ENCODE measurements at regions not wholly inside any gene's neighbourhood (a gene's known extent, or its start where the extent isn't known, plus 50 kb on each side); places are given as distances from the start of the nearest gene placed in this dataset.

GRCh38 chr3:146781606-146782005, 176.5 kb upstream of the PLSCR5 start:
- Histone ChIP-seq H3K4me1 (no peaks in the 10 kb centered on the region), H3K27me3 (no peaks in the 10 kb centered on the region), H3K27ac (no peak overlapping the region), H3K4me3 (no peak overlapping the region), H3K9me3 (no peaks in the 10 kb centered on the region), H3K36me3 (no peaks in the 10 kb centered on the region)
- in situ Hi-C loops (cut with MboI; ENCODE audit: low pct_ligation_motif_present in 1 of 4, low pct_unique_long_range_greater_than_20kb in 1 of 4, low sequenced_read_pairs in 3 of 4) (no loop called here), intact Hi-C loops (cut with DNase I; ENCODE audit: low total_unique reads) (no loop called here)
- WGBS, 2 donors (ENCODE audit: low coverage in 1 of 2) = 59 to 68% methylated on average over 2 of the region's 2 CpGs
- TF ChIP-seq CTCF (IDR thresholded peaks at IDR 0.05) (no peak), EP300 (IDR thresholded peaks at IDR 0.05; ENCODE audit: low read depth) (no peak), POLR2AphosphoS5 (IDR thresholded peaks at IDR 0.05) (no peak), POLR2A (IDR thresholded peaks at IDR 0.05) (no peak)
- no peak for DNase-seq

- in situ Hi-C loops (cut with MboI; ENCODE audit: low pct_ligation_motif_present in 1 of 4, low pct_unique_long_range_greater_than_20kb in 1 of 4, low sequenced_read_pairs in 3 of 4) (no loop called here), intact Hi-C loops (cut with DNase I; ENCODE audit: low total_unique reads) (no loop called here)
- H3K4me3 ChIP-seq = no peak overlapping the region
- no peaks in the 10 kb centered on the region for H3K9me3 ChIP-seq
- DNase-seq = no peak
- H3K36me3 ChIP-seq = no peaks in the 10 kb centered on the region
- TF ChIP-seq POLR2AphosphoS5 (IDR thresholded peaks at IDR 0.05) = no peak
- TF ChIP-seq EP300 (IDR thresholded peaks at IDR 0.05; ENCODE audit: low read depth) = no peak
- TF ChIP-seq CTCF (IDR thresholded peaks at IDR 0.05) = no peak
- no peak for TF ChIP-seq POLR2A (IDR thresholded peaks at IDR 0.05)
- 43% methylated on average over 3 of the region's 3 CpGs; no CpG with 5 or more reads in 1 of the 2 donors for WGBS, 2 donors (ENCODE audit: low coverage in 1 of 2)
- H3K27me3 ChIP-seq = no peaks in the 10 kb centered on the region
- H3K27ac ChIP-seq = no peak overlapping the region
- no peaks in the 10 kb centered on the region for H3K4me1 ChIP-seq
These were observed 175.9 kb upstream of the PLSCR5 start for GRCh38 chr3:146781059-146781458.

- Histone ChIP-seq H3K27ac (no peak overlapping the region), H3K4me3 (no peak overlapping the region), H3K9me3 (no peaks in the 10 kb centered on the region), H3K36me3 (no peaks in the 10 kb centered on the region), H3K4me1 (no peaks in the 10 kb centered on the region), H3K27me3 (no peaks in the 10 kb centered on the region)
- no peak for TF ChIP-seq POLR2A (IDR thresholded peaks at IDR 0.05)
- TF ChIP-seq POLR2AphosphoS5 (IDR thresholded peaks at IDR 0.05) = no peak
- TF ChIP-seq CTCF (IDR thresholded peaks at IDR 0.05) = no peak
- TF ChIP-seq EP300 (IDR thresholded peaks at IDR 0.05; ENCODE audit: low read depth) = no peak
- in situ Hi-C loops (cut with MboI; ENCODE audit: low pct_ligation_motif_present in 1 of 4, low pct_unique_long_range_greater_than_20kb in 1 of 4, low sequenced_read_pairs in 3 of 4) = no loop called here
- 57 to 64% methylated on average over 2 of the region's 2 CpGs for WGBS, 2 donors (ENCODE audit: low coverage in 1 of 2)
- intact Hi-C loops (cut with DNase I; ENCODE audit: low total_unique reads) = no loop called here
- no peak for DNase-seq
These were observed 175.1 kb upstream of the PLSCR5 start for GRCh38 chr3:146780251-146780650.

GRCh38 chr3:146777941-146778340, 172.8 kb upstream of the PLSCR5 start:
- Histone ChIP-seq H3K4me1 (no peaks in the 10 kb centered on the region), H3K36me3 (no peaks in the 10 kb centered on the region), H3K27me3 (no peaks in the 10 kb centered on the region), H3K4me3 (no peak overlapping the region), H3K9me3 (no peaks in the 10 kb centered on the region), H3K27ac (no peak overlapping the region)
- intact Hi-C loops (cut with DNase I; ENCODE audit: low total_unique reads) = no loop called here
- no peak for TF ChIP-seq EP300 (IDR thresholded peaks at IDR 0.05; ENCODE audit: low read depth)
- no peak for TF ChIP-seq POLR2A (IDR thresholded peaks at IDR 0.05)
- no peak for TF ChIP-seq CTCF (IDR thresholded peaks at IDR 0.05)
- TF ChIP-seq POLR2AphosphoS5 (IDR thresholded peaks at IDR 0.05) = no peak
- DNase-seq = no peak
- in situ Hi-C loops (cut with MboI; ENCODE audit: low pct_ligation_motif_present in 1 of 4, low pct_unique_long_range_greater_than_20kb in 1 of 4, low sequenced_read_pairs in 3 of 4) = no loop called here
